Gastrocnemius medialis (tissue), 4 donors: ENCODE measurements at regions not wholly inside any gene's neighbourhood (a gene's known extent, or its start where the extent isn't known, plus 50 kb on each side); places are given as distances from the start of the nearest gene placed in this dataset.

Source experiments
- ATAC-seq, 2 donors: fragments of 150-250 bp; one replicate each; pipeline ENCODE4 v1.9.1; 2016
- DNase-seq, 2 donors: peaks; one replicate each; pipeline ENCODE4 v3.0.0-alpha.2; 2019
- H3K27ac ChIP-seq, 4 donors: fragments of 200-600 bp; sonication (generic); 1 replicate in 1 of 4; 2 replicates in 3 of 4; pipeline ENCODE4 v1.5.1; 2016 to 2018; ENCODE audit warnings: mild to moderate bottlenecking in 2 of 4, moderate library complexity in 1 of 4
- H3K27me3 ChIP-seq, 3 donors: fragments of 200-600 bp; sonication (generic) in 2 of 3; 1 replicate in 1 of 3; 2 replicates in 2 of 3; pipeline versions ENCODE4 v1.5.1 to v1.6.0; 2016 to 2019; ENCODE audit warnings: mild to moderate bottlenecking in 1 of 3, moderate library complexity in 1 of 3
- H3K36me3 ChIP-seq, 2 donors: fragments of 200-600 bp; sonication (generic) in 1 of 2; one replicate each; pipeline ENCODE4 v1.5.1; 2017 to 2018
- H3K4me1 ChIP-seq, 2 donors: fragments of 200-600 bp; sonication (generic) in 1 of 2; one replicate each; pipeline ENCODE4 v1.5.1; 2016 to 2017; ENCODE audit warnings: mild to moderate bottlenecking in 2 of 2
- H3K4me3 ChIP-seq, 4 donors: fragments of 200-600 bp; sonication (generic) in 3 of 4; 1 replicate in 1 of 4; 2 replicates in 3 of 4; pipeline ENCODE4 v1.5.1; 2016 to 2019; ENCODE audit warnings: mild to moderate bottlenecking in 2 of 4
- H3K9me3 ChIP-seq, 3 donors: fragments of 200-600 bp; sonication (generic) in 2 of 3; 1 replicate in 1 of 3; 2 replicates in 2 of 3; pipeline ENCODE4 v1.5.1; 2016 to 2019
- CTCF ChIP-seq, 5 experiments: fragments of 450-650 bp in 3 of 5; fragments of 200-600 bp in 2 of 5; sonication (generic) in 2 of 5; IDR thresholded peaks in 4 of 5; conservative IDR thresholded peaks in 1 of 5; 1 replicate in 4 of 5; 2 replicates in 1 of 5; pipeline ENCODE4 v1.5.1; 2016 to 2019; ENCODE audit warnings: antibody characterized with exemption in 5 of 5, mild to moderate bottlenecking in 3 of 5, moderate library complexity in 3 of 5
- POLR2A ChIP-seq, 2 donors: fragments of 450-650 bp; IDR thresholded peaks; one replicate each; pipeline ENCODE4 v1.6.1; 2017; ENCODE audit warnings: antibody characterized with exemption in 2 of 2, mild to moderate bottlenecking in 2 of 2, moderate library complexity in 2 of 2
- in situ Hi-C, 4 donors: fragments of 200-750 bp; cut with MboI; loops; one replicate each; pipeline versions ENCODE4 v1.15.0 to v1.8.0; 2017; ENCODE audit warnings: low sequenced_read_pairs in 4 of 4
- intact Hi-C: fragments of 100-400 bp; cut with DNase I; formaldehyde crosslinking; loops from one replicate; pipeline ENCODE4 v1.15.1; 2023; ENCODE audit warnings: low total_unique reads

GRCh38 chr2:71940695-71941094 lies 207.0 kb downstream of the CYP26B1 start:
- ATAC-seq: peak; percentile 84 to 90
- intact Hi-C loops: loop anchor here (1.0 to 5.0 kb wide), 6 partner anchors 16 to 1172 kb away; partner anchors contain the start of genes DYSF and RAB11FIP5
- Histone ChIP-seq H3K27me3 (no peaks in the 10 kb centered on the region), H3K4me3 (no peak overlapping the region), H3K36me3 (no peaks in the 10 kb centered on the region), H3K9me3 (no peaks in the 10 kb centered on the region), H3K4me1 (peaks cover 41 to 53% of the 10 kb centered on the region in 2 donors), H3K27ac (peak overlapping the region; percentile 89 to 92 (median 90))
- TF ChIP-seq POLR2A (IDR thresholded peaks at IDR 0.05) (no peak), CTCF (IDR thresholded peaks at IDR 0.05 in 4 of 5, conservative IDR thresholded peaks at IDR 0.05 in 1 of 5) (no peak)
- in situ Hi-C loops: no loop called here
- DNase-seq: peak; percentile 90 to 94

DNA sequence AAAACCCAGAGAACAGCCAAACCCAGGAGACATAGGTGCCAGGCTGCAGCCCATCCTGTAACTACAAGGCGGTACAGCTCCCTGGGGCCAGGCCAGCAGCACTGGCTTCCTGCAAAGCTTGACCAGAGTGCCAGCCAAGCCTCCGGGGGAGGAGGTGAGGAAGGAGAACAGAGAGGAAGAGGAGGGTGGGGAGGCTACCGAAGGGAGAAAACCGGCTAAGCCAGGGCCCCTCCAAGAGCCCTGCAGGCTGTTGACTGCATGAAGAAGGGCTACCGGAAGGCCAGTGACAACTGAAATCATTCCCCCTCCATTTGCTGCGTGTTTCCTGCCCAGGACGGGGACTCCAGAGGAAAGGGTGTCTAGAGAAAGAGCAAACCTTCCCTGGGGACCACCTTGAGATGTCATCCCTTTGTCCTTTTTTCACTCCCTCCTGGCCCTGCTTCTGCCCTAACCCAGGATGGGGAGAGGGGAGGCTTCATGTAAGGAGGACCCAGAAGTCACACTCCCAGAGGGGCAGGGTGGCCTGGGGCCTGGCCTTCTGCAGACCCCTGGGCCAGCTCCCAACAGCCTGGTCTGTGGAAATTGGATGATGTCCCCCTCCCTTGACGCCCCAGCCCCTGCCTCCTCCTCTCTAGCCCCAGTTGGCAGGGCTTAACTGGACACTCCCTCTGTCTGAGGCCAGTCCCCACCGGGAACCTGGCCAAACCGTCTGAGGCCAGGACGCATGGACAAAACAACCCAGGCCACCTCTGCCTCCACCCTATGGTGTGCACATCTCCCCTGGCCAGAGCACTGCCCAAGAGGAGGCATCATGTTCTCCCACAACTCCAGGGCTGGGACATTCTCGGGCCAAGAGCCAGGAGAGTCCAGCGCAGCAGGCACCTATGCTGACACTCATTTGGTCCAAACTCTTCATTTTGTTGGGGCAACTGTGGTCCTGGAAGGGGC lies 207.8 kb downstream of the CYP26B1 start:
- peak; percentile 83 to 87 for ATAC-seq
- in situ Hi-C loops: loop anchor here in 1 of 4 donors (10.0 kb wide), 1 partner anchor 195 kb away; no protein-coding TSS in a partner anchor
- H3K27me3 ChIP-seq: no peaks in the 10 kb centered on the region
- peak overlapping the region; percentile 89 to 92 (median 90) for H3K27ac ChIP-seq
- TF ChIP-seq CTCF (IDR thresholded peaks at IDR 0.05 in 4 of 5, conservative IDR thresholded peaks at IDR 0.05 in 1 of 5): no peak
- no peak for TF ChIP-seq POLR2A (IDR thresholded peaks at IDR 0.05)
- no peaks in the 10 kb centered on the region for H3K36me3 ChIP-seq
- intact Hi-C loops: loop anchor here (1.0 to 5.0 kb wide), 6 partner anchors 16 to 1172 kb away; partner anchors contain the start of genes DYSF and RAB11FIP5
- peak; percentile 95 to 98 for DNase-seq
- peaks cover 41 to 54% of the 10 kb centered on the region in 2 donors for H3K4me1 ChIP-seq
- H3K9me3 ChIP-seq: no peaks in the 10 kb centered on the region
- H3K4me3 ChIP-seq: no peak overlapping the region

DNA sequence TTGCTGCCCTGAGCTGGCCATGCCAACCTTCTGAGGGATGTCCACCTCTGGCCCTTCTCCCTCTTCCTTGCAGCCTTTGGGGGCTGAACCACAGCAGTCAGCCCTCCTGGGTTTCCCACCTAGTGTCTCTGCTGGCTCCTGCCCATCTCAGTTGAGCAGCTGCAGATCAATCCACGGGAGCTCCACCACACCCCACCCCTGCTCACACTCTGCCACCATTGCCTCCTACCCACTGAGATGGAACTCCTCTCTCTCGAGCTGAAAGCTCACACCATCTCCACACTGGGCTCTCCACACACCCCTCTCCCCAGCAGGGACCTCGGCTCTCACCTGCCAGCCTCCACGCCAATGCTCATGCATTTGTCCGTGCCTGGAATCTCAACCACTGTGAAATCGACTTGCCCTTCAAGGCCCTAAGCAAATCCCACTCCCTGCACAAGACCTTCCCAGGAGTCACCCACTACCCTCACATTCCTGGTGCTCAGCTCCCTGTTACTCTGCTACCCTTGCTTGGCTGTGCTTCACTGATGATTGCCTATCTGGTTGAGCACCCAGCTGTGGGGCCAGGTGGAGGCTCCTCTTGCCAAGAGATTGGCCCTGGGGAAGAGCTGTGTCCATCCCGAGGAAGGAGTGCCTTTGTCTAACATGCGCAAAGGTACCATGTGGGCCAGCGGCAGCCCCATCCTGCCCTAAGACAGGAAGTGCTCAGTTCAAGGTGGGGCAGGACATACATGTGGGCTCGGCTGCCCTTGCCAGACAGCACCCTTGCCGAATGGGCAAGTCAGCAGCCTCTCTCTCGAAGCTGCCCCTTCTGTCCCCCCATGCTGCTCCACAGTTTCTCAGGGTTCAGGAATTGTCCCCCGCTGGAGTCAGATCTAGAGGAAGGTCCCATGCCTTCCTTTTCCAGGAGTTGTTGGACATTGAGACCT lies 208.7 kb downstream of the CYP26B1 start:
- H3K4me3 ChIP-seq: no peak overlapping the region
- no peaks in the 10 kb centered on the region for H3K36me3 ChIP-seq
- ATAC-seq (no peak), DNase-seq (no peak)
- no peaks in the 10 kb centered on the region for H3K27me3 ChIP-seq
- in situ Hi-C loops (loop anchor here in 1 of 4 donors (10.0 kb wide), 1 partner anchor 196 kb away; no protein-coding TSS in a partner anchor), intact Hi-C loops (no loop called here)
- TF ChIP-seq POLR2A (IDR thresholded peaks at IDR 0.05): no peak
- TF ChIP-seq CTCF (IDR thresholded peaks at IDR 0.05 in 4 of 5, conservative IDR thresholded peaks at IDR 0.05 in 1 of 5): no peak
- peak overlapping the region; percentile 89 to 92 (median 90) for H3K27ac ChIP-seq
- no peaks in the 10 kb centered on the region for H3K9me3 ChIP-seq
- H3K4me1 ChIP-seq: peaks cover 41 to 54% of the 10 kb centered on the region in 2 donors

DNA sequence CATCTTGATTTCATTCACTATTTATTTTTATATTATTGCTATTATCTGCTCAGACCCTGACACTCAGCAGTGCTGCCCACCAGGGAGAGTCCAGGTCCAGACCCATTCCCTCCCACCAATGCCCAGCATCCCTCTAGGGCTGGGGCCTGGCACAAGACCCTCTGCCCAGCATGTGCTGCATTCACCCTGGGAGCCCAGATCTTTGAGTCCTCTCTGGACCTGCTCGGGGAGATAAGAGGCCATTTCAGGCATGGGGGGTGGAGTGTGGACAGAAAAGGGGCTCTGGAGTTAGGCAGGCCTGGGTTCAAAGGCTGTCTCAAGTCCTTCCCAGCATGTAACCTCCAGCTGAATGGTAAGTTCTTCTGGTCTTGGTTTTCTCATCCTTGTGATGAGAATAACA lies 209.6 kb downstream of the CYP26B1 start:
- Histone ChIP-seq H3K27me3 (no peaks in the 10 kb centered on the region), H3K36me3 (no peaks in the 10 kb centered on the region), H3K4me3 (no peak overlapping the region), H3K9me3 (no peaks in the 10 kb centered on the region), H3K27ac (no peak overlapping the region), H3K4me1 (peaks cover 36 to 48% of the 10 kb centered on the region in 2 donors)
- intact Hi-C loops (no loop called here), in situ Hi-C loops (loop anchor here in 1 of 4 donors (10.0 kb wide), 1 partner anchor 197 kb away; no protein-coding TSS in a partner anchor)
- DNase-seq: no peak
- no peak for TF ChIP-seq CTCF (IDR thresholded peaks at IDR 0.05 in 4 of 5, conservative IDR thresholded peaks at IDR 0.05 in 1 of 5)
- no peak for TF ChIP-seq POLR2A (IDR thresholded peaks at IDR 0.05)
- no peak for ATAC-seq
